ENCODE measurements at regions not wholly inside any gene's neighbourhood (a gene's known extent, or its start where the extent isn't known, plus 50 kb on each side); places are given as distances from the start of the nearest gene placed in this dataset.
"Not testable (repeated sequence)": the region's sequence is repeated elsewhere in the genome, so short reads cannot be mapped to it uniquely, and the experiment has no call there.

- not testable (repeated sequence) for H2BK15ac ChIP-seq (ENCODE audit: low read depth, poor library complexity, severe bottlenecking); H2AK5ac ChIP-seq (ENCODE audit: low read length, severe bottlenecking); H3K23ac ChIP-seq (ENCODE audit: low read length in 2 of 2); H4K91ac ChIP-seq (ENCODE audit: low read length); H4K8ac ChIP-seq (ENCODE audit: low read length); H3K4ac ChIP-seq (ENCODE audit: low read depth in 1 of 2, low read length in 2 of 2); H3K36me3 ChIP-seq (ENCODE audit: control insufficient read depth in 1 of 2, insufficient read depth in 2 of 2, low read depth in 1 of 2, low read length in 2 of 2); H3K27ac ChIP-seq (ENCODE audit: low read length, poor library complexity, severe bottlenecking); H3K79me1 ChIP-seq (replicated peaks; ENCODE audit: low read length, poor library complexity, severe bottlenecking); H2BK12ac ChIP-seq (ENCODE audit: low read length in 2 of 2); H2BK120ac ChIP-seq (ENCODE audit: low read depth, low read length); H2BK5ac ChIP-seq (ENCODE audit: low read depth, low read length, poor library complexity, severe bottlenecking); H3K4me2 ChIP-seq (ENCODE audit: low read length, poor library complexity, severe bottlenecking); H3K27me3 ChIP-seq (ENCODE audit: control insufficient read depth in 1 of 2, insufficient read depth in 1 of 2, low read length in 2 of 2); DNase-seq; H3K9me3 ChIP-seq (ENCODE audit: control insufficient read depth, low read length); H3K4me3 ChIP-seq (ENCODE audit: insufficient read depth in 1 of 2, low read depth in 1 of 2, low read length in 2 of 2); H3K18ac ChIP-seq (ENCODE audit: low read depth in 1 of 2, low read length in 2 of 2); H2AFZ ChIP-seq (ENCODE audit: low read depth, low read length); H3K4me1 ChIP-seq (ENCODE audit: control insufficient read depth, insufficient read depth, low read depth, low read length); H3K9ac ChIP-seq (ENCODE audit: low read length); H3K14ac ChIP-seq (ENCODE audit: low read length in 2 of 2)
- 89% methylated on average over 4 of the region's 4 CpGs for WGBS
These were observed 664.6 kb upstream of the DPPA4 start for GRCh38 chr3:110001905-110002304.

GRCh38 chr3:110006913-110007312 lies 669.6 kb upstream of the DPPA4 start:
- Histone ChIP-seq H2BK15ac (ENCODE audit: low read depth, poor library complexity, severe bottlenecking) (no peak overlapping the region), H4K8ac (ENCODE audit: low read length) (no peak overlapping the region), H2AFZ (ENCODE audit: low read depth, low read length) (no peak overlapping the region), H3K4me1 (ENCODE audit: control insufficient read depth, insufficient read depth, low read depth, low read length) (no peaks in the 10 kb centered on the region), H3K23ac (ENCODE audit: low read length in 2 of 2) (no peak overlapping the region), H3K27ac (ENCODE audit: low read length, poor library complexity, severe bottlenecking) (no peak overlapping the region), H3K27me3 (ENCODE audit: control insufficient read depth in 1 of 2, insufficient read depth in 1 of 2, low read length in 2 of 2) (no peaks in the 10 kb centered on the region), H3K9ac (ENCODE audit: low read length) (no peak overlapping the region), H2BK12ac (ENCODE audit: low read length in 2 of 2) (no peak overlapping the region), H3K79me1 (replicated peaks; ENCODE audit: low read length, poor library complexity, severe bottlenecking) (no peaks in the 10 kb centered on the region), H3K36me3 (ENCODE audit: control insufficient read depth in 1 of 2, insufficient read depth in 2 of 2, low read depth in 1 of 2, low read length in 2 of 2) (no peaks in the 10 kb centered on the region), H3K18ac (ENCODE audit: low read depth in 1 of 2, low read length in 2 of 2) (no peak overlapping the region), H4K91ac (ENCODE audit: low read length) (no peak overlapping the region), H2BK5ac (ENCODE audit: low read depth, low read length, poor library complexity, severe bottlenecking) (no peak overlapping the region), H3K9me3 (ENCODE audit: control insufficient read depth, low read length) (no peaks in the 10 kb centered on the region), H3K4ac (ENCODE audit: low read depth in 1 of 2, low read length in 2 of 2) (no peak overlapping the region), H3K4me2 (ENCODE audit: low read length, poor library complexity, severe bottlenecking) (no peak overlapping the region), H2AK5ac (ENCODE audit: low read length, severe bottlenecking) (no peak overlapping the region), H2BK120ac (ENCODE audit: low read depth, low read length) (no peak overlapping the region), H3K4me3 (ENCODE audit: insufficient read depth in 1 of 2, low read depth in 1 of 2, low read length in 2 of 2) (no peak overlapping the region), H3K14ac (ENCODE audit: low read length in 2 of 2) (no peak overlapping the region)
- WGBS, result 80% methylated on average over 2 of the region's 3 CpGs
- no peak for DNase-seq

GRCh38 chr3:110015231-110015963 lies 678.1 kb upstream of the DPPA4 start:
- DNase-seq, result no peak
- H2BK15ac ChIP-seq (ENCODE audit: low read depth, poor library complexity, severe bottlenecking), result no peak overlapping the region
- no peak overlapping the region for H3K4ac ChIP-seq (ENCODE audit: low read depth in 1 of 2, low read length in 2 of 2)
- no peak overlapping the region for H3K4me3 ChIP-seq (ENCODE audit: insufficient read depth in 1 of 2, low read depth in 1 of 2, low read length in 2 of 2)
- H3K79me1 ChIP-seq (replicated peaks; ENCODE audit: low read length, poor library complexity, severe bottlenecking), result no peaks in the 10 kb centered on the region
- no peak overlapping the region for H3K9ac ChIP-seq (ENCODE audit: low read length)
- WGBS, result no CpG with 5 or more reads among the region's 4 CpGs
- no peak overlapping the region for H3K18ac ChIP-seq (ENCODE audit: low read depth in 1 of 2, low read length in 2 of 2)
- no peak overlapping the region for H3K4me2 ChIP-seq (ENCODE audit: low read length, poor library complexity, severe bottlenecking)
- H3K9me3 ChIP-seq (ENCODE audit: control insufficient read depth, low read length), result peaks cover 2% of the 10 kb centered on the region
- H3K23ac ChIP-seq (ENCODE audit: low read length in 2 of 2), result no peak overlapping the region
- H4K8ac ChIP-seq (ENCODE audit: low read length), result no peak overlapping the region
- no peak overlapping the region for H4K91ac ChIP-seq (ENCODE audit: low read length)
- H2BK120ac ChIP-seq (ENCODE audit: low read depth, low read length), result no peak overlapping the region
- H3K14ac ChIP-seq (ENCODE audit: low read length in 2 of 2), result no peak overlapping the region
- H2AK5ac ChIP-seq (ENCODE audit: low read length, severe bottlenecking), result no peak overlapping the region
- H2AFZ ChIP-seq (ENCODE audit: low read depth, low read length), result no peak overlapping the region
- no peaks in the 10 kb centered on the region for H3K36me3 ChIP-seq (ENCODE audit: control insufficient read depth in 1 of 2, insufficient read depth in 2 of 2, low read depth in 1 of 2, low read length in 2 of 2)
- no peak overlapping the region for H2BK5ac ChIP-seq (ENCODE audit: low read depth, low read length, poor library complexity, severe bottlenecking)
- no peak overlapping the region for H2BK12ac ChIP-seq (ENCODE audit: low read length in 2 of 2)
- no peaks in the 10 kb centered on the region for H3K27me3 ChIP-seq (ENCODE audit: control insufficient read depth in 1 of 2, insufficient read depth in 1 of 2, low read length in 2 of 2)
- no peak overlapping the region for H3K27ac ChIP-seq (ENCODE audit: low read length, poor library complexity, severe bottlenecking)
- peaks cover 1% of the 10 kb centered on the region for H3K4me1 ChIP-seq (ENCODE audit: control insufficient read depth, insufficient read depth, low read depth, low read length)

DNA sequence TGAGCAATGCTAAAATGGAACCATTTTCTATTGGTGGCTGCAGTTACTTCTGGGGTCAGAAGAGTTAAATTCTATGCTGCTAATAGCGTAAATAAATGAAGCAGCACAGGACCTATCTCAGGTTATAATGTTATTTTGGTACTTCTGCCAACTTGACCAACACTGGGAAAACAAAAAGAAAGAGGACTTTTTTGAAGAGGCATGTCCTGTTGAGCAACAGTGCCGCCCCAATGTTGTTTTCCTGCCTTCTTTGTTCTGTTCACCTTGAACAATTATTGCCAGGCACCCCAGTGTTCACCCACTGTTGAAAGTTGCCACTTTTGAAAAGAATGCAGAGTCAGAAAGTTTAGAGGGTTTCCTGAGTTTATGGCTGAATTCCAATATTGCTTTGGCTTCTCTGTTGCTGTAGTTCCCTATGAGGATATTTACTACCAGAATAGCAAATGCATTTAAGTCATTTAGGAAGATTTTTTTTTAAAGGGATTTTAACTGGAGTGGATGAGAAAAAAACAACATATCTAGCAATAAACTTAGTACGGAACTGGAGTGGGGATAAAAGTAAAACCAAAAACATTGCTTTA lies 679.0 kb upstream of the DPPA4 start:
- Histone ChIP-seq H4K91ac (ENCODE audit: low read length) (no peak overlapping the region), H3K18ac (ENCODE audit: low read depth in 1 of 2, low read length in 2 of 2) (no peak overlapping the region), H3K4ac (ENCODE audit: low read depth in 1 of 2, low read length in 2 of 2) (no peak overlapping the region), H3K36me3 (ENCODE audit: control insufficient read depth in 1 of 2, insufficient read depth in 2 of 2, low read depth in 1 of 2, low read length in 2 of 2) (no peaks in the 10 kb centered on the region), H2AFZ (ENCODE audit: low read depth, low read length) (no peak overlapping the region), H2BK12ac (ENCODE audit: low read length in 2 of 2) (no peak overlapping the region), H3K9me3 (ENCODE audit: control insufficient read depth, low read length) (peaks cover 2% of the 10 kb centered on the region), H3K27me3 (ENCODE audit: control insufficient read depth in 1 of 2, insufficient read depth in 1 of 2, low read length in 2 of 2) (no peaks in the 10 kb centered on the region), H3K27ac (ENCODE audit: low read length, poor library complexity, severe bottlenecking) (peak overlapping the region; percentile 60), H2BK5ac (ENCODE audit: low read depth, low read length, poor library complexity, severe bottlenecking) (no peak overlapping the region), H3K23ac (ENCODE audit: low read length in 2 of 2) (no peak overlapping the region), H3K14ac (ENCODE audit: low read length in 2 of 2) (no peak overlapping the region), H2BK120ac (ENCODE audit: low read depth, low read length) (no peak overlapping the region), H3K4me2 (ENCODE audit: low read length, poor library complexity, severe bottlenecking) (no peak overlapping the region), H3K4me1 (ENCODE audit: control insufficient read depth, insufficient read depth, low read depth, low read length) (peaks cover 1% of the 10 kb centered on the region), H3K4me3 (ENCODE audit: insufficient read depth in 1 of 2, low read depth in 1 of 2, low read length in 2 of 2) (peak overlapping the region in 1 of 2 experiments; percentile 30), H3K9ac (ENCODE audit: low read length) (no peak overlapping the region), H3K79me1 (replicated peaks; ENCODE audit: low read length, poor library complexity, severe bottlenecking) (no peaks in the 10 kb centered on the region), H4K8ac (ENCODE audit: low read length) (no peak overlapping the region), H2AK5ac (ENCODE audit: low read length, severe bottlenecking) (no peak overlapping the region), H2BK15ac (ENCODE audit: low read depth, poor library complexity, severe bottlenecking) (no peak overlapping the region)
- WGBS, result 92% methylated on average over 2 of the region's 3 CpGs
- no peak for DNase-seq

Data from mesenchymal stem cell (in vitro differentiated cells and primary cell).